Neutrophil (primary cell): ENCODE measurements at regions not wholly inside any gene's neighbourhood (a gene's known extent, or its start where the extent isn't known, plus 50 kb on each side); places are given as distances from the start of the nearest gene placed in this dataset.

Experiments
- H3K27ac ChIP-seq: fragments of 200-600 bp; sonication (generic); 2 replicates; pipeline ENCODE4 v1.5.1; 2016; ENCODE audit warnings: mild to moderate bottlenecking, moderate library complexity
- H3K27me3 ChIP-seq: fragments of 200-600 bp; sonication (generic); 2 replicates; pipeline ENCODE4 v1.6.0; 2016; ENCODE audit warnings: mild to moderate bottlenecking
- H3K36me3 ChIP-seq: fragments of 200-600 bp; sonication (generic); 2 replicates; pipeline ENCODE4 v1.5.1; 2017
- H3K4me1 ChIP-seq, 2 experiments: fragments of 200-600 bp in 1 of 2; sonication (generic) in 1 of 2; 1 replicate in 1 of 2; 2 replicates in 1 of 2; pipeline versions ENCODE4 v1.5.1 to v1.6.1; 2013 to 2016; ENCODE audit warnings: low read depth in 1 of 2, low read length in 1 of 2, mild to moderate bottlenecking in 1 of 2, moderate library complexity in 1 of 2; ENCODE audit not compliant: control insufficient read depth in 1 of 2, insufficient read depth in 1 of 2
- H3K4me3 ChIP-seq, 2 experiments: fragments of 200-600 bp in 1 of 2; sonication (generic) in 1 of 2; 1 replicate in 1 of 2; 2 replicates in 1 of 2; pipeline ENCODE4 v1.5.1; 2013 to 2016; ENCODE audit warnings: low read depth in 1 of 2, low read length in 1 of 2, mild to moderate bottlenecking in 1 of 2, moderate library complexity in 1 of 2
- H3K9me3 ChIP-seq: fragments of 200-600 bp; sonication (generic); 2 replicates; pipeline ENCODE4 v1.5.1; 2016
- TF ChIP-seq, protein P1 (sequence below): fragments of 200-600 bp; sonication (generic); IDR thresholded peaks from 2 replicates; pipeline ENCODE4 v1.5.1; 2016; ENCODE audit warnings: antibody characterized with exemption

DNA sequence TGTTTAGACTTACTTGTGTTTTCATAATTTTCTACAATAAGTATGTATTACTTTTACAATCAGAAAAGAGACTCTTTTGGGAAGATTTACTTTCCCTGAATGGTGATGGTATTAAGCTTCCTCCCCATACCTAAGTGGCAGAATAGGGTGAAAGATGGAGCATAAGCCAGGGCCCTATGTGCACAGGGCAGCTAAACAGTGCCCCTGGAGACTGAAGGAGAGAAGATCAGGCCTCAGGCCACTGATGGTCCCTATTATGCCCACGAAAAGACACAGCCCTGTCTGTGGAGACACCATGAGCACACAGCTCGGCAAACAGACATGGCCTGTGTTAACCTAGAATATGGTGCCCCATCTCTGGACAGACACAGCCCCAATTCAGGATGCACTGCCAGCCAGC, 139.4 kb downstream of the OAT start:
- no peak overlapping the region for H3K4me3 ChIP-seq
- TF ChIP-seq, protein P1, sequence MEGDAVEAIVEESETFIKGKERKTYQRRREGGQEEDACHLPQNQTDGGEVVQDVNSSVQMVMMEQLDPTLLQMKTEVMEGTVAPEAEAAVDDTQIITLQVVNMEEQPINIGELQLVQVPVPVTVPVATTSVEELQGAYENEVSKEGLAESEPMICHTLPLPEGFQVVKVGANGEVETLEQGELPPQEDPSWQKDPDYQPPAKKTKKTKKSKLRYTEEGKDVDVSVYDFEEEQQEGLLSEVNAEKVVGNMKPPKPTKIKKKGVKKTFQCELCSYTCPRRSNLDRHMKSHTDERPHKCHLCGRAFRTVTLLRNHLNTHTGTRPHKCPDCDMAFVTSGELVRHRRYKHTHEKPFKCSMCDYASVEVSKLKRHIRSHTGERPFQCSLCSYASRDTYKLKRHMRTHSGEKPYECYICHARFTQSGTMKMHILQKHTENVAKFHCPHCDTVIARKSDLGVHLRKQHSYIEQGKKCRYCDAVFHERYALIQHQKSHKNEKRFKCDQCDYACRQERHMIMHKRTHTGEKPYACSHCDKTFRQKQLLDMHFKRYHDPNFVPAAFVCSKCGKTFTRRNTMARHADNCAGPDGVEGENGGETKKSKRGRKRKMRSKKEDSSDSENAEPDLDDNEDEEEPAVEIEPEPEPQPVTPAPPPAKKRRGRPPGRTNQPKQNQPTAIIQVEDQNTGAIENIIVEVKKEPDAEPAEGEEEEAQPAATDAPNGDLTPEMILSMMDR: no peak

GRCh38 chr10:124278356-124278755, 140.4 kb downstream of the OAT start:
- H3K4me1 ChIP-seq: no peaks in the 10 kb centered on the region
- no peaks in the 10 kb centered on the region for H3K36me3 ChIP-seq
- no peaks in the 10 kb centered on the region for H3K9me3 ChIP-seq
- no peaks in the 10 kb centered on the region for H3K27me3 ChIP-seq
- no peak overlapping the region for H3K4me3 ChIP-seq
- TF ChIP-seq, protein P1: no peak
- no peak overlapping the region for H3K27ac ChIP-seq

More for the DNA sequence above, 139.4 kb downstream of the OAT start:
- no peaks in the 10 kb centered on the region for H3K27me3 ChIP-seq
- no peaks in the 10 kb centered on the region for H3K36me3 ChIP-seq
- H3K4me1 ChIP-seq: no peaks in the 10 kb centered on the region
- no peak overlapping the region for H3K27ac ChIP-seq
- no peaks in the 10 kb centered on the region for H3K9me3 ChIP-seq

- Histone ChIP-seq H3K27ac (no peak overlapping the region), H3K4me1 (no peaks in the 10 kb centered on the region), H3K9me3 (no peaks in the 10 kb centered on the region), H3K36me3 (no peaks in the 10 kb centered on the region), H3K27me3 (no peaks in the 10 kb centered on the region), H3K4me3 (no peak overlapping the region)
- TF ChIP-seq, protein P1: no peak
These were observed 145.6 kb downstream of the OAT start for GRCh38 chr10:124273141-124273540.

- Histone ChIP-seq H3K27ac (no peak overlapping the region), H3K36me3 (no peaks in the 10 kb centered on the region), H3K4me1 (no peaks in the 10 kb centered on the region), H3K27me3 (no peaks in the 10 kb centered on the region), H3K9me3 (no peaks in the 10 kb centered on the region), H3K4me3 (no peak overlapping the region)
- TF ChIP-seq, protein P1: no peak
These were observed 147.0 kb downstream of the OAT start for GRCh38 chr10:124271676-124272075.

GRCh38 chr10:124270530-124271327, 148.0 kb downstream of the OAT start:
- TF ChIP-seq, protein P1: no peak
- no peaks in the 10 kb centered on the region for H3K27me3 ChIP-seq
- no peak overlapping the region for H3K27ac ChIP-seq
- H3K36me3 ChIP-seq: no peaks in the 10 kb centered on the region
- H3K4me1 ChIP-seq: no peaks in the 10 kb centered on the region
- H3K9me3 ChIP-seq: no peaks in the 10 kb centered on the region
- H3K4me3 ChIP-seq: no peak overlapping the region
